ENCODE measurements at regions not wholly inside any gene's neighbourhood (a gene's known extent, or its start where the extent isn't known, plus 50 kb on each side); places are given as distances from the start of the nearest gene placed in this dataset.

GRCh38 chr6:1024587-1024986, 287.3 kb upstream of the FOXQ1 start:
- H3K4me1 ChIP-seq (ENCODE audit: control insufficient read depth, insufficient read depth, low read length, poor library complexity, severe bottlenecking), result no peaks in the 10 kb centered on the region
- H3K9me3 ChIP-seq (ENCODE audit: control insufficient read depth, low read length), result no peaks in the 10 kb centered on the region
- H3K36me3 ChIP-seq (ENCODE audit: control insufficient read depth, insufficient read depth, low read length), result no peaks in the 10 kb centered on the region
- H3K27ac ChIP-seq (ENCODE audit: insufficient read depth, low read length, poor library complexity, severe bottlenecking), result no peak overlapping the region
- no peaks in the 10 kb centered on the region for H3K27me3 ChIP-seq (replicated peaks; ENCODE audit: control insufficient read depth, insufficient read depth, low read length, poor library complexity, severe bottlenecking)
- no peak for DNase-seq
- no peak overlapping the region for H3K4me3 ChIP-seq (ENCODE audit: insufficient read depth, low read depth, low read length, poor library complexity, severe bottlenecking)

GRCh38 chr6:1024161-1024560, 287.7 kb upstream of the FOXQ1 start:
- no peak overlapping the region for H3K4me3 ChIP-seq (ENCODE audit: insufficient read depth, low read depth, low read length, poor library complexity, severe bottlenecking)
- no peak overlapping the region for H3K27ac ChIP-seq (ENCODE audit: insufficient read depth, low read length, poor library complexity, severe bottlenecking)
- no peak for DNase-seq
- H3K4me1 ChIP-seq (ENCODE audit: control insufficient read depth, insufficient read depth, low read length, poor library complexity, severe bottlenecking), result no peaks in the 10 kb centered on the region
- no peaks in the 10 kb centered on the region for H3K27me3 ChIP-seq (replicated peaks; ENCODE audit: control insufficient read depth, insufficient read depth, low read length, poor library complexity, severe bottlenecking)
- H3K36me3 ChIP-seq (ENCODE audit: control insufficient read depth, insufficient read depth, low read length), result no peaks in the 10 kb centered on the region
- no peaks in the 10 kb centered on the region for H3K9me3 ChIP-seq (ENCODE audit: control insufficient read depth, low read length)

GRCh38 chr6:1023229-1023628, 288.7 kb upstream of the FOXQ1 start:
- Histone ChIP-seq H3K36me3 (ENCODE audit: control insufficient read depth, insufficient read depth, low read length) (no peaks in the 10 kb centered on the region), H3K9me3 (ENCODE audit: control insufficient read depth, low read length) (no peaks in the 10 kb centered on the region)
- DNase-seq, result no peak

GRCh38 chr6:1022719-1023118, 289.2 kb upstream of the FOXQ1 start:
- no peak overlapping the region for H3K27ac ChIP-seq (ENCODE audit: insufficient read depth, low read length, poor library complexity, severe bottlenecking)
- H3K27me3 ChIP-seq (replicated peaks; ENCODE audit: control insufficient read depth, insufficient read depth, low read length, poor library complexity, severe bottlenecking), result no peaks in the 10 kb centered on the region
- H3K36me3 ChIP-seq (ENCODE audit: control insufficient read depth, insufficient read depth, low read length), result no peaks in the 10 kb centered on the region
- H3K9me3 ChIP-seq (ENCODE audit: control insufficient read depth, low read length), result no peaks in the 10 kb centered on the region
- H3K4me1 ChIP-seq (ENCODE audit: control insufficient read depth, insufficient read depth, low read length, poor library complexity, severe bottlenecking), result no peaks in the 10 kb centered on the region
- no peak overlapping the region for H3K4me3 ChIP-seq (ENCODE audit: insufficient read depth, low read depth, low read length, poor library complexity, severe bottlenecking)
- DNase-seq, result no peak

More at GRCh38 chr6:1023229-1023628, 288.7 kb upstream of the FOXQ1 start:
- H3K4me1 ChIP-seq (ENCODE audit: control insufficient read depth, insufficient read depth, low read length, poor library complexity, severe bottlenecking), result no peaks in the 10 kb centered on the region
- H3K27ac ChIP-seq (ENCODE audit: insufficient read depth, low read length, poor library complexity, severe bottlenecking), result no peak overlapping the region
- no peak overlapping the region for H3K4me3 ChIP-seq (ENCODE audit: insufficient read depth, low read depth, low read length, poor library complexity, severe bottlenecking)
- H3K27me3 ChIP-seq (replicated peaks; ENCODE audit: control insufficient read depth, insufficient read depth, low read length, poor library complexity, severe bottlenecking), result no peaks in the 10 kb centered on the region

GRCh38 chr6:1020837-1021236, 291.1 kb upstream of the FOXQ1 start:
- Histone ChIP-seq H3K27me3 (replicated peaks; ENCODE audit: control insufficient read depth, insufficient read depth, low read length, poor library complexity, severe bottlenecking) (no peaks in the 10 kb centered on the region), H3K4me1 (ENCODE audit: control insufficient read depth, insufficient read depth, low read length, poor library complexity, severe bottlenecking) (no peaks in the 10 kb centered on the region), H3K27ac (ENCODE audit: insufficient read depth, low read length, poor library complexity, severe bottlenecking) (no peak overlapping the region), H3K4me3 (ENCODE audit: insufficient read depth, low read depth, low read length, poor library complexity, severe bottlenecking) (no peak overlapping the region), H3K36me3 (ENCODE audit: control insufficient read depth, insufficient read depth, low read length) (no peaks in the 10 kb centered on the region), H3K9me3 (ENCODE audit: control insufficient read depth, low read length) (no peaks in the 10 kb centered on the region)
- DNase-seq, result no peak

GRCh38 chr6:1020133-1020532, 291.8 kb upstream of the FOXQ1 start:
- no peaks in the 10 kb centered on the region for H3K27me3 ChIP-seq (replicated peaks; ENCODE audit: control insufficient read depth, insufficient read depth, low read length, poor library complexity, severe bottlenecking)
- H3K36me3 ChIP-seq (ENCODE audit: control insufficient read depth, insufficient read depth, low read length), result no peaks in the 10 kb centered on the region
- H3K27ac ChIP-seq (ENCODE audit: insufficient read depth, low read length, poor library complexity, severe bottlenecking), result no peak overlapping the region
- no peaks in the 10 kb centered on the region for H3K9me3 ChIP-seq (ENCODE audit: control insufficient read depth, low read length)
- no peaks in the 10 kb centered on the region for H3K4me1 ChIP-seq (ENCODE audit: control insufficient read depth, insufficient read depth, low read length, poor library complexity, severe bottlenecking)
- no peak overlapping the region for H3K4me3 ChIP-seq (ENCODE audit: insufficient read depth, low read depth, low read length, poor library complexity, severe bottlenecking)
- DNase-seq, result no peak

- Histone ChIP-seq H3K36me3 (ENCODE audit: control insufficient read depth, insufficient read depth, low read length) (no peaks in the 10 kb centered on the region), H3K9me3 (ENCODE audit: control insufficient read depth, low read length) (no peaks in the 10 kb centered on the region), H3K27me3 (replicated peaks; ENCODE audit: control insufficient read depth, insufficient read depth, low read length, poor library complexity, severe bottlenecking) (no peaks in the 10 kb centered on the region), H3K27ac (ENCODE audit: insufficient read depth, low read length, poor library complexity, severe bottlenecking) (no peak overlapping the region), H3K4me3 (ENCODE audit: insufficient read depth, low read depth, low read length, poor library complexity, severe bottlenecking) (no peak overlapping the region), H3K4me1 (ENCODE audit: control insufficient read depth, insufficient read depth, low read length, poor library complexity, severe bottlenecking) (no peaks in the 10 kb centered on the region)
- no peak for DNase-seq
Measured at GRCh38 chr6:1018041-1018440, 293.9 kb upstream of the FOXQ1 start.

- no peaks in the 10 kb centered on the region for H3K9me3 ChIP-seq (ENCODE audit: control insufficient read depth, low read length)
- H3K27ac ChIP-seq (ENCODE audit: insufficient read depth, low read length, poor library complexity, severe bottlenecking), result no peak overlapping the region
- no peak overlapping the region for H3K4me3 ChIP-seq (ENCODE audit: insufficient read depth, low read depth, low read length, poor library complexity, severe bottlenecking)
- no peaks in the 10 kb centered on the region for H3K36me3 ChIP-seq (ENCODE audit: control insufficient read depth, insufficient read depth, low read length)
- no peaks in the 10 kb centered on the region for H3K4me1 ChIP-seq (ENCODE audit: control insufficient read depth, insufficient read depth, low read length, poor library complexity, severe bottlenecking)
- no peaks in the 10 kb centered on the region for H3K27me3 ChIP-seq (replicated peaks; ENCODE audit: control insufficient read depth, insufficient read depth, low read length, poor library complexity, severe bottlenecking)
- no peak for DNase-seq
Measured at GRCh38 chr6:1016329-1017302, 295.3 kb upstream of the FOXQ1 start.

- no peak overlapping the region for H3K4me3 ChIP-seq (ENCODE audit: insufficient read depth, low read depth, low read length, poor library complexity, severe bottlenecking)
- no peak overlapping the region for H3K27ac ChIP-seq (ENCODE audit: insufficient read depth, low read length, poor library complexity, severe bottlenecking)
- H3K27me3 ChIP-seq (replicated peaks; ENCODE audit: control insufficient read depth, insufficient read depth, low read length, poor library complexity, severe bottlenecking), result no peaks in the 10 kb centered on the region
- H3K9me3 ChIP-seq (ENCODE audit: control insufficient read depth, low read length), result no peaks in the 10 kb centered on the region
- H3K36me3 ChIP-seq (ENCODE audit: control insufficient read depth, insufficient read depth, low read length), result no peaks in the 10 kb centered on the region
- DNase-seq, result no peak
- no peaks in the 10 kb centered on the region for H3K4me1 ChIP-seq (ENCODE audit: control insufficient read depth, insufficient read depth, low read length, poor library complexity, severe bottlenecking)
Measured at GRCh38 chr6:1015825-1016224, 296.1 kb upstream of the FOXQ1 start.

GRCh38 chr6:1014431-1014807, 297.5 kb upstream of the FOXQ1 start:
- Histone ChIP-seq H3K9me3 (ENCODE audit: control insufficient read depth, low read length) (no peaks in the 10 kb centered on the region), H3K27me3 (replicated peaks; ENCODE audit: control insufficient read depth, insufficient read depth, low read length, poor library complexity, severe bottlenecking) (no peaks in the 10 kb centered on the region), H3K4me3 (ENCODE audit: insufficient read depth, low read depth, low read length, poor library complexity, severe bottlenecking) (no peak overlapping the region), H3K27ac (ENCODE audit: insufficient read depth, low read length, poor library complexity, severe bottlenecking) (no peak overlapping the region), H3K4me1 (ENCODE audit: control insufficient read depth, insufficient read depth, low read length, poor library complexity, severe bottlenecking) (no peaks in the 10 kb centered on the region), H3K36me3 (ENCODE audit: control insufficient read depth, insufficient read depth, low read length) (no peaks in the 10 kb centered on the region)
- DNase-seq, result no peak

Measured in effector memory CD4-positive, alpha-beta T cell (primary cell).